HCT116 (cell line): ENCODE measurements at regions not wholly inside any gene's neighbourhood (a gene's known extent, or its start where the extent isn't known, plus 50 kb on each side); places are given as distances from the start of the nearest gene placed in this dataset.

Experiments used
- ATAC-seq: fragments of 200-7000 bp; cut with Tn5 transposase; 2 replicates; pipeline ENCODE4 v1.9.1; 2020; ENCODE audit warnings: mild to moderate bottlenecking, moderate library complexity
- BruUV-seq: library from RNA; stranded (reverse); fragments of 400-500 nt; replicated peaks from 2 replicates; lab custom pipeline; 2021; lab: Mats Ljungman, UMichigan
- CTCF ChIA-PET: fragments of 300-600 bp; sonication (Branson Sonifier 250); formaldehyde crosslinking; loops from one replicate; lab custom pipeline; 2021; ENCODE audit warnings: antibody characterized with exemption; lab: Charles Lee
- POLR2A ChIA-PET: fragments of 300-600, 350-600 bp; sonication (Branson Sonifier 250); formaldehyde crosslinking; loops from one replicate; lab custom pipeline; 2021; ENCODE audit warnings: antibody characterized with exemption; lab: Charles Lee
- RAD21 ChIA-PET, 2 experiments: fragments of 300-600 bp; sonication (Branson Sonifier 250); formaldehyde crosslinking; loops; one replicate each; lab custom pipeline; 2023; ENCODE audit warnings: low total read pairs in 2 of 2; ENCODE audit not compliant: uncharacterized antibody in 2 of 2, unreplicated experiment in 2 of 2, low non-redundant PET in 1 of 2; lab: Charles Lee
- DNase-seq: peaks from one replicate; pipeline ENCODE4 v3.0.0-alpha.2; 2010; ENCODE audit warnings: low read depth, low spot score
- H2AFZ ChIP-seq: fragments of 200-600 bp; shearing (Covaris generic), sonication (generic); 2 replicates; pipeline ENCODE4 v1.6.1; 2017; ENCODE audit warnings: low read depth, mixed run types, mixed read lengths, antibody characterized with exemption, low read length; ENCODE audit not compliant: poor library complexity, severe bottlenecking
- H3K27ac ChIP-seq: 2 replicates; pipeline ENCODE4 v1.5.1; 2012; ENCODE audit warnings: low read depth, low read length
- H3K27me3 ChIP-seq: fragments of 200-600 bp; sonication (generic); 2 replicates; pipeline ENCODE4 v1.6.1; 2016; ENCODE audit warnings: mixed run types, low read length, mixed read lengths; ENCODE audit not compliant: insufficient read depth
- H3K36me3 ChIP-seq, 2 experiments: fragments of 200-500 bp in 1 of 2; fragments of 200-600 bp in 1 of 2; sonication (Bioruptor generic) in 1 of 2; sonication (generic) in 1 of 2; 2 replicates each; pipeline versions ENCODE4 v1.5.1 to v1.6.1; 2014 to 2016; ENCODE audit warnings: low read length in 2 of 2, inconsistent platforms in 1 of 2, mixed read lengths in 1 of 2, mixed run types in 1 of 2; ENCODE audit not compliant: insufficient read depth in 2 of 2, control insufficient read depth in 1 of 2
- H3K4me1 ChIP-seq, 2 experiments: fragments of 200-600 bp in 1 of 2; sonication (generic) in 1 of 2; 2 replicates each; pipeline versions ENCODE4 v1.5.1 to v1.6.1; 2012 to 2017; ENCODE audit warnings: low read length in 2 of 2, inconsistent platforms in 1 of 2, mild to moderate bottlenecking in 1 of 2, mixed read lengths in 1 of 2, mixed run types in 1 of 2, moderate library complexity in 1 of 2; ENCODE audit not compliant: insufficient read depth in 2 of 2, control insufficient read depth in 1 of 2
- H3K4me2 ChIP-seq: fragments of 200-600 bp; sonication (generic); 2 replicates; pipeline ENCODE4 v1.6.1; 2017; ENCODE audit warnings: mixed run types, low read length, mixed read lengths
- H3K4me3 ChIP-seq, 2 experiments: fragments of 200-600 bp in 1 of 2; sonication (generic) in 1 of 2; replicated peaks in 1 of 2; 2 replicates each; pipeline ENCODE4 v1.5.1; 2011 to 2016; ENCODE audit warnings: low read length in 2 of 2, control low read depth in 1 of 2, low read depth in 1 of 2, mild to moderate bottlenecking in 1 of 2, mixed read lengths in 1 of 2, mixed run types in 1 of 2
- H3K79me2 ChIP-seq: fragments of 200-600 bp; sonication (generic); 2 replicates; pipeline ENCODE4 v1.6.1; 2017; ENCODE audit warnings: mild to moderate bottlenecking, mixed run types, low read length, moderate library complexity, mixed read lengths; ENCODE audit not compliant: insufficient read depth
- H3K9ac ChIP-seq: fragments of 200-600 bp; sonication (generic); 2 replicates; pipeline ENCODE4 v1.6.1; 2016; ENCODE audit warnings: low read length, mixed read lengths
- H3K9me2 ChIP-seq: fragments of 200-600 bp; sonication (generic), shearing (Covaris generic); 2 replicates; pipeline ENCODE4 v1.6.1; 2017; ENCODE audit warnings: mixed run types, mild to moderate bottlenecking, moderate library complexity; ENCODE audit not compliant: insufficient read depth
- H3K9me3 ChIP-seq, 2 experiments: fragments of 200-500 bp in 1 of 2; fragments of 200-600 bp in 1 of 2; sonication (Bioruptor generic) in 1 of 2; sonication (generic) in 1 of 2; 2 replicates each; pipeline ENCODE4 v1.6.1; 2014 to 2017; ENCODE audit warnings: low read length in 2 of 2, mixed read lengths in 2 of 2, inconsistent platforms in 1 of 2, low read depth in 1 of 2, mild to moderate bottlenecking in 1 of 2, mixed run types in 1 of 2, moderate library complexity in 1 of 2; ENCODE audit not compliant: control insufficient read depth in 1 of 2, insufficient read depth in 1 of 2
- H4K20me1 ChIP-seq: fragments of 200-600 bp; sonication (generic), shearing (Covaris generic); 2 replicates; pipeline ENCODE4 v1.6.1; 2017; ENCODE audit warnings: mixed run types, mild to moderate bottlenecking, moderate library complexity; ENCODE audit not compliant: insufficient read depth
- ATF3 ChIP-seq: IDR thresholded peaks from 2 replicates; pipeline ENCODE4 v1.6.1; 2012
- CBX3 ChIP-seq: IDR thresholded peaks from 2 replicates; pipeline ENCODE4 v1.6.1; 2012; ENCODE audit warnings: low read depth
- CEBPB ChIP-seq: IDR thresholded peaks from 2 replicates; pipeline ENCODE4 v1.6.1; 2012; ENCODE audit warnings: low read depth
- CTCF ChIP-seq, 3 experiments: fragments of 200-600 bp in 1 of 3; sonication (generic) in 1 of 3; IDR thresholded peaks in 2 of 3; conservative IDR thresholded peaks in 1 of 3; 2 replicates each; pipeline ENCODE4 v1.5.1; 2012 to 2017; ENCODE audit warnings: low read depth in 2 of 3, low read length in 2 of 3, antibody characterized with exemption in 1 of 3, borderline replicate concordance in 1 of 3, control low read depth in 1 of 3, mild to moderate bottlenecking in 1 of 3, mixed read lengths in 1 of 3, mixed run types in 1 of 3, moderate library complexity in 1 of 3; ENCODE audit not compliant: insufficient read depth in 1 of 3
- EGR1 ChIP-seq: IDR thresholded peaks from 2 replicates; pipeline ENCODE4 v1.6.1; 2012; ENCODE audit warnings: low read depth
- EZH2 ChIP-seq: fragments of 200-600 bp; sonication (generic); IDR thresholded peaks from 2 replicates; pipeline ENCODE4 v1.6.1; 2017; ENCODE audit warnings: antibody characterized with exemption, mixed run types
- EZH2phosphoT487 ChIP-seq: fragments of 200-600 bp; IDR thresholded peaks from 2 replicates; pipeline ENCODE4 v1.6.1; 2018; ENCODE audit warnings: antibody characterized with exemption, borderline replicate concordance
- FOSL1 ChIP-seq: IDR thresholded peaks from 2 replicates; pipeline ENCODE4 v1.6.1; 2012; ENCODE audit warnings: low read depth
- JUND ChIP-seq: IDR thresholded peaks from 2 replicates; pipeline ENCODE4 v1.6.1; 2012
- MAX ChIP-seq: IDR thresholded peaks from 2 replicates; pipeline ENCODE4 v1.6.1; 2012
- POLR2A ChIP-seq: IDR thresholded peaks from 2 replicates; pipeline ENCODE4 v1.7.0; 2011; ENCODE audit warnings: borderline replicate concordance; ENCODE audit not compliant: insufficient read depth, insufficient read length; ENCODE audit errors: extremely low read depth
- REST ChIP-seq: IDR thresholded peaks from 2 replicates; pipeline ENCODE4 v1.6.1; 2012; ENCODE audit warnings: low read depth
- SRF ChIP-seq: IDR thresholded peaks from 2 replicates; pipeline ENCODE4 v1.6.1; 2012; ENCODE audit warnings: low read depth
- YY1 ChIP-seq: IDR thresholded peaks from 2 replicates; pipeline ENCODE4 v1.6.1; 2011; ENCODE audit warnings: low read length, low read depth, moderate library complexity, mild to moderate bottlenecking; ENCODE audit not compliant: insufficient replicate concordance; ENCODE audit errors: extremely low read depth
- ZNF274 ChIP-seq: fragments of 200-500 bp; sonication (Bioruptor generic); IDR thresholded peaks from 2 replicates; pipeline ENCODE4 v1.6.1; 2014; ENCODE audit warnings: mild to moderate bottlenecking, low read depth, low read length, inconsistent platforms
- intact Hi-C: fragments of 100-400 bp; cut with micrococcal nuclease; formaldehyde crosslinking; loops from 2 replicates; pipeline ENCODE4 v1.10.0; 2022

GRCh38 chr15:85927931-85928537 lies 133.3 kb upstream of the KLHL25 start (continued):
- TF ChIP-seq CBX3 (no peak), MAX (no peak), ATF3 (no peak)

GRCh38 chr15:85929786-85930185 lies 135.1 kb upstream of the KLHL25 start:
- Histone ChIP-seq H2AFZ (no peak overlapping the region), H3K36me3 (no peaks in the 10 kb centered on the region), H3K27ac (no peak overlapping the region), H3K4me2 (no peak overlapping the region), H3K9ac (no peak overlapping the region), H3K9me2 (no peaks in the 10 kb centered on the region)
- ChIA-PET RAD21 (no interaction called here), CTCF (no interaction called here)
- TF ChIP-seq JUND (no peak), POLR2A (no peak), ATF3 (no peak), YY1 (no peak), MAX (no peak), CBX3 (no peak), ZNF274 (no peak), CEBPB (no peak), REST (no peak), CTCF (IDR thresholded peaks at IDR 0.05 in 2 of 3, conservative IDR thresholded peaks at IDR 0.05 in 1 of 3; ENCODE audit: borderline replicate concordance in 1 of 3, insufficient read depth in 1 of 3, low read depth in 2 of 3, low read length in 2 of 3) (no peak), EZH2 (no peak), FOSL1 (no peak), EGR1 (no peak), EZH2phosphoT487 (no peak), SRF (no peak)
- TF ChIP-seq, all 23 proteins: peak for 0
- intact Hi-C loops: loop anchor here (10.0 kb wide), 1 partner anchor 315 kb away; no protein-coding TSS in a partner anchor
- Histone ChIP-seq H3K4me3 (no peak overlapping the region), H3K4me1 (no peaks in the 10 kb centered on the region), H3K79me2 (no peaks in the 10 kb centered on the region), H3K9me3 (no peaks in the 10 kb centered on the region), H3K27me3 (peaks cover 12% of the 10 kb centered on the region), H4K20me1 (no peaks in the 10 kb centered on the region)
- no TSS peak for BruUV-seq
- no peak for ATAC-seq
- no peak for DNase-seq
- POLR2A ChIA-PET: no interaction called here
